ENCODE measurements at regions not wholly inside any gene's neighbourhood (a gene's known extent, or its start where the extent isn't known, plus 50 kb on each side); places are given as distances from the start of the nearest gene placed in this dataset.

- H3K27ac ChIP-seq (ENCODE audit: insufficient read depth, low read length): no peak overlapping the region
- H2AFZ ChIP-seq (ENCODE audit: low read length): no peak overlapping the region
- H3K9me3 ChIP-seq (ENCODE audit: control insufficient read depth, insufficient read depth, low read depth, low read length): no peaks in the 10 kb centered on the region
- no peak for DNase-seq (ENCODE audit: low read depth in 2 of 2)
- peaks cover 2% of the 10 kb centered on the region for H3K27me3 ChIP-seq (ENCODE audit: control insufficient read depth, insufficient read depth, low read length)
- no peak overlapping the region for H3K9ac ChIP-seq (ENCODE audit: insufficient read depth, low read length)
- no peaks in the 10 kb centered on the region for H3K79me2 ChIP-seq (ENCODE audit: control insufficient read depth, insufficient read depth, low read length)
- H3K4me2 ChIP-seq (ENCODE audit: extremely low read depth, insufficient read depth, low read length): no peak overlapping the region
- TF ChIP-seq EZH2 (IDR thresholded peaks at IDR 0.05; ENCODE audit: low read length, missing control alignments): no peak
- TF ChIP-seq, protein P1, sequence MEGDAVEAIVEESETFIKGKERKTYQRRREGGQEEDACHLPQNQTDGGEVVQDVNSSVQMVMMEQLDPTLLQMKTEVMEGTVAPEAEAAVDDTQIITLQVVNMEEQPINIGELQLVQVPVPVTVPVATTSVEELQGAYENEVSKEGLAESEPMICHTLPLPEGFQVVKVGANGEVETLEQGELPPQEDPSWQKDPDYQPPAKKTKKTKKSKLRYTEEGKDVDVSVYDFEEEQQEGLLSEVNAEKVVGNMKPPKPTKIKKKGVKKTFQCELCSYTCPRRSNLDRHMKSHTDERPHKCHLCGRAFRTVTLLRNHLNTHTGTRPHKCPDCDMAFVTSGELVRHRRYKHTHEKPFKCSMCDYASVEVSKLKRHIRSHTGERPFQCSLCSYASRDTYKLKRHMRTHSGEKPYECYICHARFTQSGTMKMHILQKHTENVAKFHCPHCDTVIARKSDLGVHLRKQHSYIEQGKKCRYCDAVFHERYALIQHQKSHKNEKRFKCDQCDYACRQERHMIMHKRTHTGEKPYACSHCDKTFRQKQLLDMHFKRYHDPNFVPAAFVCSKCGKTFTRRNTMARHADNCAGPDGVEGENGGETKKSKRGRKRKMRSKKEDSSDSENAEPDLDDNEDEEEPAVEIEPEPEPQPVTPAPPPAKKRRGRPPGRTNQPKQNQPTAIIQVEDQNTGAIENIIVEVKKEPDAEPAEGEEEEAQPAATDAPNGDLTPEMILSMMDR (conservative IDR thresholded peaks at IDR 0.05 in 1 of 2, IDR thresholded peaks at IDR 0.05 in 1 of 2; ENCODE audit: low read depth in 1 of 2, low read length in 2 of 2): no peak
- H3K36me3 ChIP-seq (ENCODE audit: control insufficient read depth, insufficient read depth, low read length): no peaks in the 10 kb centered on the region
- no peaks in the 10 kb centered on the region for H3K4me1 ChIP-seq (ENCODE audit: control insufficient read depth, extremely low read depth, insufficient read depth, low read length)
- H4K20me1 ChIP-seq (ENCODE audit: control insufficient read depth, extremely low read depth, insufficient read depth, low read length): no peaks in the 10 kb centered on the region
- no peak overlapping the region for H3K4me3 ChIP-seq (replicated peaks in 1 of 4; ENCODE audit: control extremely low read depth in 1 of 4, insufficient read depth in 1 of 4, low read depth in 3 of 4, low read length in 4 of 4)
Measured at GRCh38 chr13:40186041-40186440, 480.4 kb downstream of the FOXO1 start.

DNA sequence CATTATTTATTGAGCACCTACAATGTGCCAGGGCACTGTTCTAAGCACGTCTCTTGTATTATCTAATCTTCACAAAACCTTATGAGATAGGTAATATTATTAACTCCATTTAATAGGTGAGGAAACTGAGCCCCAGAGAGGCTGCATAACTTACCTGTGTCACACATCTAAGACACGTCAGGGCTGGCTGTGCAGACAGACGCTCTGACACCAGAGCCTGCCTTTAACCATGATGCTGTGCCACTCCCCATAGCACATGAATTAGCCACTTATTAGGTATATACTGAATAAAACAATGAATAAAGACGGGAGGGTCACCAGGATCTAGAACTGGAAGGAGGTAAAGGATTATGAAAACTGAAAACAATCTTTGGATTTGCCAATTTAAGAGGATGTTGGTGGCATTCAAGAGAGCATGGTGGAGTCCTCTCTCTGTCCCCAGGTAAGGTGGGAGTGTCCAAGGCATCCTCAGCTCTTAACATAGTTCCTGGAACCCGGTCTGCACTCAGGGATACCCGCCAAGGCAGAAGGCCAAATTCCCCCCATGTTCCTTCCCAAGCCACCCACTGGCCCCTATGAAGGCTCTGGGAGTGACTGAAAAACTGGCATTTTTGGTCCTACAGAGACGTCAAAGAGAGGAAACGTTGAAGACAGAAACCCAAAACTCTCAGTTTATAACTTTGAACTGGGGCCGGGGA lies 479.7 kb downstream of the FOXO1 start:
- Histone ChIP-seq H3K9me3 (ENCODE audit: control insufficient read depth, insufficient read depth, low read depth, low read length) (no peaks in the 10 kb centered on the region), H3K79me2 (ENCODE audit: control insufficient read depth, insufficient read depth, low read length) (no peaks in the 10 kb centered on the region), H3K27ac (ENCODE audit: insufficient read depth, low read length) (no peak overlapping the region), H3K4me1 (ENCODE audit: control insufficient read depth, extremely low read depth, insufficient read depth, low read length) (no peaks in the 10 kb centered on the region), H2AFZ (ENCODE audit: low read length) (no peak overlapping the region), H3K4me2 (ENCODE audit: extremely low read depth, insufficient read depth, low read length) (no peak overlapping the region), H3K9ac (ENCODE audit: insufficient read depth, low read length) (no peak overlapping the region), H3K36me3 (ENCODE audit: control insufficient read depth, insufficient read depth, low read length) (no peaks in the 10 kb centered on the region), H3K27me3 (ENCODE audit: control insufficient read depth, insufficient read depth, low read length) (peaks cover 2% of the 10 kb centered on the region), H4K20me1 (ENCODE audit: control insufficient read depth, extremely low read depth, insufficient read depth, low read length) (no peaks in the 10 kb centered on the region), H3K4me3 (replicated peaks in 1 of 4; ENCODE audit: control extremely low read depth in 1 of 4, insufficient read depth in 1 of 4, low read depth in 3 of 4, low read length in 4 of 4) (no peak overlapping the region)
- DNase-seq (ENCODE audit: low read depth in 2 of 2): no peak
- TF ChIP-seq, protein P1 (conservative IDR thresholded peaks at IDR 0.05 in 1 of 2, IDR thresholded peaks at IDR 0.05 in 1 of 2; ENCODE audit: low read depth in 1 of 2, low read length in 2 of 2): no peak
- TF ChIP-seq EZH2 (IDR thresholded peaks at IDR 0.05; ENCODE audit: low read length, missing control alignments): no peak

DNA sequence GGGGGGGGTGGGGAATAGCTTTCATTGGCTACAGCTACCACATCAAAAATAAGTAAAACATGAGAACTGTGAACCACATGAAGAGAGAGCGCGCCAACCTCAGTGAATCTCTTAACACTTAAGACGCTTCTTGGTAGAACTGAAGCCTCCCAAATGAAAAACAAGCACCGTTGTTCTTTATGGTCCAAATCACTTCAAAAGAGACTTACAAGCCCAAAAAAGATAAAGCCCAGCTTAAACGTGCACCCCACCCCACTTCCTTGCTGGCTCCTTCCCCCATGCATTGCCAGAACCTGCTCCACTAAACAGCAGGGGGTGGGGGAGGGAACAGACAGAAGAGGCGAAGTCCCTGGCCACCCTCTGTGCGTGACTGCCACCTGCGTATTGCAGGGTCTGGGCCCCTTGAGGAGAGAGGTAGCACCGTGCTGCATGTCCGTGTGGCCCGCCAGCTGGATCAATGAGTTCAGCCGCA lies 479.1 kb downstream of the FOXO1 start:
- H3K27me3 ChIP-seq (ENCODE audit: control insufficient read depth, insufficient read depth, low read length): peaks cover 2% of the 10 kb centered on the region
- no peak for TF ChIP-seq EZH2 (IDR thresholded peaks at IDR 0.05; ENCODE audit: low read length, missing control alignments)
- TF ChIP-seq, protein P1 (conservative IDR thresholded peaks at IDR 0.05 in 1 of 2, IDR thresholded peaks at IDR 0.05 in 1 of 2; ENCODE audit: low read depth in 1 of 2, low read length in 2 of 2): no peak
- no peaks in the 10 kb centered on the region for H3K79me2 ChIP-seq (ENCODE audit: control insufficient read depth, insufficient read depth, low read length)
- H3K4me2 ChIP-seq (ENCODE audit: extremely low read depth, insufficient read depth, low read length): no peak overlapping the region
- no peaks in the 10 kb centered on the region for H4K20me1 ChIP-seq (ENCODE audit: control insufficient read depth, extremely low read depth, insufficient read depth, low read length)
- H3K4me1 ChIP-seq (ENCODE audit: control insufficient read depth, extremely low read depth, insufficient read depth, low read length): no peaks in the 10 kb centered on the region
- no peak overlapping the region for H3K4me3 ChIP-seq (replicated peaks in 1 of 4; ENCODE audit: control extremely low read depth in 1 of 4, insufficient read depth in 1 of 4, low read depth in 3 of 4, low read length in 4 of 4)
- no peak for DNase-seq (ENCODE audit: low read depth in 2 of 2)
- no peaks in the 10 kb centered on the region for H3K36me3 ChIP-seq (ENCODE audit: control insufficient read depth, insufficient read depth, low read length)
- H2AFZ ChIP-seq (ENCODE audit: low read length): no peak overlapping the region
- H3K9me3 ChIP-seq (ENCODE audit: control insufficient read depth, insufficient read depth, low read depth, low read length): no peaks in the 10 kb centered on the region
- H3K9ac ChIP-seq (ENCODE audit: insufficient read depth, low read length): no peak overlapping the region
- H3K27ac ChIP-seq (ENCODE audit: insufficient read depth, low read length): no peak overlapping the region

Data from fibroblast of lung (primary cell).